ENCODE measurements at regions not wholly inside any gene's neighbourhood (a gene's known extent, or its start where the extent isn't known, plus 50 kb on each side); places are given as distances from the start of the nearest gene placed in this dataset.

DNA sequence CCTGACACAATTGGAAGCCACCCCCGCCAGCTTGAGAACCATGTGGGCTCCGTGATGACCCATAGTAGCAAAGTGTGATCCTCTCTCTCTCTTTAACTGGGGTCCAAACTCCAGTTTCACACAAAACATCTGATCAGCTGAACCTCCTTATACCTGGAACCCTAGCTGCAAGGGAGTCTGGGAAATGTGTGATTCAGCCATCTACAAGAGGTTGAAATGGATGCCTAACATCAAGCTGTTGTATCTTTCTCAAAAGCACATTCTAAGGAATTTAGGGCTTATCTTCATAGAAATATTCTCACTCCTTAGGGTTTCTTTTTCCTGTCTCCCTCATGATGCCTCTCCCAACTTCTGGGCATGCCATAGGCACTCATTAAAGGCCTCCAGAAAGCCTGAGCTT, 126.0 kb downstream of the BCOR start:
- DNase-seq (ENCODE audit: low read depth), result no peak
- TF ChIP-seq, protein P1, sequence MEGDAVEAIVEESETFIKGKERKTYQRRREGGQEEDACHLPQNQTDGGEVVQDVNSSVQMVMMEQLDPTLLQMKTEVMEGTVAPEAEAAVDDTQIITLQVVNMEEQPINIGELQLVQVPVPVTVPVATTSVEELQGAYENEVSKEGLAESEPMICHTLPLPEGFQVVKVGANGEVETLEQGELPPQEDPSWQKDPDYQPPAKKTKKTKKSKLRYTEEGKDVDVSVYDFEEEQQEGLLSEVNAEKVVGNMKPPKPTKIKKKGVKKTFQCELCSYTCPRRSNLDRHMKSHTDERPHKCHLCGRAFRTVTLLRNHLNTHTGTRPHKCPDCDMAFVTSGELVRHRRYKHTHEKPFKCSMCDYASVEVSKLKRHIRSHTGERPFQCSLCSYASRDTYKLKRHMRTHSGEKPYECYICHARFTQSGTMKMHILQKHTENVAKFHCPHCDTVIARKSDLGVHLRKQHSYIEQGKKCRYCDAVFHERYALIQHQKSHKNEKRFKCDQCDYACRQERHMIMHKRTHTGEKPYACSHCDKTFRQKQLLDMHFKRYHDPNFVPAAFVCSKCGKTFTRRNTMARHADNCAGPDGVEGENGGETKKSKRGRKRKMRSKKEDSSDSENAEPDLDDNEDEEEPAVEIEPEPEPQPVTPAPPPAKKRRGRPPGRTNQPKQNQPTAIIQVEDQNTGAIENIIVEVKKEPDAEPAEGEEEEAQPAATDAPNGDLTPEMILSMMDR (IDR thresholded peaks at IDR 0.05; ENCODE audit: insufficient read depth, low read depth, low read length), result no peak
- ChIA-PET CTCF (interaction anchor here (0.6 kb wide), 2 partner anchors 73 to 192 kb away, joined by 3 to 7 read pairs; no protein-coding TSS in a partner anchor), POLR2A (no interaction called here)
- Histone ChIP-seq H3K36me3 (ENCODE audit: control insufficient read depth, insufficient read depth, low read length) (no peaks in the 10 kb centered on the region), H3K4me3 (ENCODE audit: low read depth, low read length) (no peak overlapping the region), H3K27me3 (ENCODE audit: control insufficient read depth, insufficient read depth, low read length) (no peaks in the 10 kb centered on the region)

DNA sequence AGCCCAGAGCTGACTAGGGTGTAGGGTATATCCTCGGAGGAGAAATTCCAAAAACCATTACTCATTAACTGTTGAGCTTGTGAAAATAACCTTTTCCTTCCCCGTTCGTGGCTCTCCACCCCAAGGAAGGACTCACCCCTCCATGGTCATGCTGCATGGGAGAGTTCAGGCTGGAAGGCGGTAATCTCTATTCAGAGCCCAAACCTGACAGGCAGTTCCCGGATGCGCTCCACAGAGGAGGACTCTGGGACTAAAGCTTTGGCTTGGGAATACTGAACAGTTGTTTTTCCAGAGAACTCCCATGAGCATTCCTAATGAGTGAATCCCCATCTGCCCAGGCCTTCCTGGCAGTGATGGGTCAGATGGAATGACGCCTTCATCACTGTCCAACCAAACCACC, 125.4 kb downstream of the BCOR start:
- DNase-seq (ENCODE audit: low read depth), result no peak
- Histone ChIP-seq H3K27me3 (ENCODE audit: control insufficient read depth, insufficient read depth, low read length) (no peaks in the 10 kb centered on the region), H3K36me3 (ENCODE audit: control insufficient read depth, insufficient read depth, low read length) (no peaks in the 10 kb centered on the region), H3K4me3 (ENCODE audit: low read depth, low read length) (no peak overlapping the region)
- TF ChIP-seq, protein P1 (IDR thresholded peaks at IDR 0.05; ENCODE audit: insufficient read depth, low read depth, low read length), result no peak
- CTCF ChIA-PET, result no interaction called here
- POLR2A ChIA-PET, result no interaction called here

DNA sequence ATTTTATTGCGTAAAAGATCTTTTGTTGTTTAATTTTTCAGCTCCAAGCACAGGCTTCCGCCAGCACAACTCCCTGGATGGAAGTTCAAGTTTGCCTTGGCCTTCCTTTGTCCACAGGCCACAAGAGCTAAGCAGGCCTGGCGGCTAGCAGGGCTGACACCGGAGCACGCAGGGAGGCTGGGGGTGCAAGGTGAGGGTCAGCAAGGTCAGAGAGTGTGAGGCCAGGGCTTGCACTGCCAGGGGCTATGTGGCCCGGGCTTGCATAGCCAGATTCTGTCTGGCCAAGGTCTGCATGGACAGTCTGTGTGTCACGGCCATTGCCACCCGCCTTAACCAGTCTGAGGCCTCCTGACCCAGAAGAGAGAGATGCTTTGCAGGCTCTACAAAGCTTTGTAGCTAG, 123.9 kb downstream of the BCOR start:
- Histone ChIP-seq H3K4me3 (ENCODE audit: low read depth, low read length) (no peak overlapping the region), H3K27me3 (ENCODE audit: control insufficient read depth, insufficient read depth, low read length) (no peaks in the 10 kb centered on the region), H3K36me3 (ENCODE audit: control insufficient read depth, insufficient read depth, low read length) (no peaks in the 10 kb centered on the region)
- no peak for DNase-seq (ENCODE audit: low read depth)
- CTCF ChIA-PET, result no interaction called here
- TF ChIP-seq, protein P1 (IDR thresholded peaks at IDR 0.05; ENCODE audit: insufficient read depth, low read depth, low read length), result no peak
- POLR2A ChIA-PET, result no interaction called here

DNA sequence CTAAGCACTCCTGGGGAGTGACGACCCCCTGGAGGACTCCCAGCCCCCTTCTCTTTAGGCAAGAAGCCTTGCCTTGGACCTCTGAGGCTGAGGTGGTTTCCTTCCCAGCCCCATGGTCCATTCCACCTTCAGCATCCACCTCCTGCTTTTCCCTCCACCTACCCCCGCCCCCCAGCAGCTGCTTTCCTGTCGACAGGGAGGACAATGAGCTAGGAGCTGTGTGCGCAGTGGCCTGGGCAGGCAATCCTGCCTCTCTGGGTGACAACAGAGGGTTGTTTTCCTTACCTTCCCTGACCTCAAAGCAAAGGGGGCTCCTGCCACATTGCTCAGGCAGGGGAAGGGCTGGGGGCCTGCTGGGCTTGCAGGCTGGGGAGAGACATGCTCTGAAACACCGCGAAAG, 123.5 kb downstream of the BCOR start:
- TF ChIP-seq, protein P1 (IDR thresholded peaks at IDR 0.05; ENCODE audit: insufficient read depth, low read depth, low read length), result no peak
- DNase-seq (ENCODE audit: low read depth), result no peak
- Histone ChIP-seq H3K4me3 (ENCODE audit: low read depth, low read length) (no peak overlapping the region), H3K36me3 (ENCODE audit: control insufficient read depth, insufficient read depth, low read length) (no peaks in the 10 kb centered on the region), H3K27me3 (ENCODE audit: control insufficient read depth, insufficient read depth, low read length) (no peaks in the 10 kb centered on the region)
- CTCF ChIA-PET, result no interaction called here
- POLR2A ChIA-PET, result no interaction called here

DNA sequence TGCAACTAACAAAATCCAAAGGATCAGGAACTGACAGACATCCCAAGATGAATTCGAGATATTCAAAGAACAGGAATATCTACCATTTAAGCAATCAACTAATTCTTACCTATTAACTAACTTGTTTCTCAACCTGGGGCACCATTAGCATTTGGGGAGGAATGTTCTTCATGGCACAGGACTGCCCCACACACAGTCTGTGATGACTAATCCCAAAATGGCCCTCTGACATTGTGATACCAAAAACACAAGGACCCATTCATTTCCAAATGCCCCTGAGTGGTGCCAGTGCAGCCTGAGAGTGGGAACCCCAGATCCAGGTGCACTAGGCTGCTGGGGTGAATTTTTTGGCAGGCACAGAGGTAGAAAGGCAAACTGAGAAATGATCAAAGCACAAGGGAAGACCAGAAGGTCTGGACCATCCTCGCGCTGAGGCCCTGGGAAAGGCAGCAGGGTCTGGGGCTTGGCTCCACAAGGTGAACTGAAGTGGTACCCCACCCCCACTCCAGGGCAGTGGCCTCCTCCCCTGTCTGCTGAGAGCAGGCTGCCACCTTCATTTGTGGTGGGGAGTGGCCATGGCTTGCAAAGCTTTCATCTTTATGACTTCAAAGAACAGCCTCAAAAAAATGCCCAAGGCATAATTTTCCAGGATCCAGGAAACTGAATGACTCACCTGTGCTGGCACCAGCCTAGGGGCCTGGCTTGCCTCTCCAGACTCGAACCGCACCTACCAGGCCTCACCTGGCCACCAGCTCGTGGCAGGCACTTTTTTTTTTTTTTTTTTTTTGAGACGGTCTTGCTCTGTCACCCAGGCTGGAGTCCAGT, 122.4 kb downstream of the BCOR start:
- no peak for DNase-seq (ENCODE audit: low read depth)
- TF ChIP-seq, protein P1 (IDR thresholded peaks at IDR 0.05; ENCODE audit: insufficient read depth, low read depth, low read length), result no peak
- no peak overlapping the region for H3K4me3 ChIP-seq (ENCODE audit: low read depth, low read length)
- CTCF ChIA-PET, result no interaction called here
- no peaks in the 10 kb centered on the region for H3K27me3 ChIP-seq (ENCODE audit: control insufficient read depth, insufficient read depth, low read length)
- H3K36me3 ChIP-seq (ENCODE audit: control insufficient read depth, insufficient read depth, low read length), result no peaks in the 10 kb centered on the region
- POLR2A ChIA-PET, result no interaction called here

All from BJ (cell line).